ENCODE measurements at regions not wholly inside any gene's neighbourhood (a gene's known extent, or its start where the extent isn't known, plus 50 kb on each side); places are given as distances from the start of the nearest gene placed in this dataset.

DNA sequence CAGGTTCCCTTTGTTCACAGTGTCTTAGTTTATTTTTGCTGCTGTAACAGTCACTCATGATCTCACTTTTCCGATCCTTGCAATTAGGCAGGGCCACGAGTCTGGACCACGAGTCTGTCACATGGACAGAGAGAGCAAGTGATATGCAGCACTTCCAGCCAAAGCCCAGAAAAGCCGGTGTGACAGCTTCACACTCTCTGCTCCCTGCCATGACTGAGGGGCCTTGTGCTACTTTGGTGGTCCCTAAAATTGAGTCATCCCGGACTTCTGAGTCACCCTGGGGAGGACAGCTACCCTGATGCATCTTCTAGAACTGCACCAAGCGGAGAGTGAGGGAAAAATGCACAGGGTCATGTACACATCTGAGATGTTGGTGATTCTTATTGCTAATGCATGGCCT, 179.6 kb downstream of the EFNB2 start:
- Histone ChIP-seq H3K4me1 (no peaks in the 10 kb centered on the region), H3K27me3 (no peaks in the 10 kb centered on the region), H3K36me3 (replicated peaks in 1 of 2; ENCODE audit: insufficient read depth in 1 of 2, low read depth in 2 of 2) (no peaks in the 10 kb centered on the region), H3K9me3 (no peaks in the 10 kb centered on the region), H3K4me3 (no peak overlapping the region), H3K27ac (no peak overlapping the region)
- DNase-seq (no peak), ATAC-seq (no peak)
- TF ChIP-seq, protein P1, sequence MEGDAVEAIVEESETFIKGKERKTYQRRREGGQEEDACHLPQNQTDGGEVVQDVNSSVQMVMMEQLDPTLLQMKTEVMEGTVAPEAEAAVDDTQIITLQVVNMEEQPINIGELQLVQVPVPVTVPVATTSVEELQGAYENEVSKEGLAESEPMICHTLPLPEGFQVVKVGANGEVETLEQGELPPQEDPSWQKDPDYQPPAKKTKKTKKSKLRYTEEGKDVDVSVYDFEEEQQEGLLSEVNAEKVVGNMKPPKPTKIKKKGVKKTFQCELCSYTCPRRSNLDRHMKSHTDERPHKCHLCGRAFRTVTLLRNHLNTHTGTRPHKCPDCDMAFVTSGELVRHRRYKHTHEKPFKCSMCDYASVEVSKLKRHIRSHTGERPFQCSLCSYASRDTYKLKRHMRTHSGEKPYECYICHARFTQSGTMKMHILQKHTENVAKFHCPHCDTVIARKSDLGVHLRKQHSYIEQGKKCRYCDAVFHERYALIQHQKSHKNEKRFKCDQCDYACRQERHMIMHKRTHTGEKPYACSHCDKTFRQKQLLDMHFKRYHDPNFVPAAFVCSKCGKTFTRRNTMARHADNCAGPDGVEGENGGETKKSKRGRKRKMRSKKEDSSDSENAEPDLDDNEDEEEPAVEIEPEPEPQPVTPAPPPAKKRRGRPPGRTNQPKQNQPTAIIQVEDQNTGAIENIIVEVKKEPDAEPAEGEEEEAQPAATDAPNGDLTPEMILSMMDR (IDR thresholded peaks at IDR 0.05), result no peak
- no peak for TF ChIP-seq POLR2A (IDR thresholded peaks at IDR 0.05)
- WGBS, 2 donors, result 77 to 79% methylated on average over 6 of the region's 6 CpGs
- intact Hi-C loops (cut with DNase I), result no loop called here

DNA sequence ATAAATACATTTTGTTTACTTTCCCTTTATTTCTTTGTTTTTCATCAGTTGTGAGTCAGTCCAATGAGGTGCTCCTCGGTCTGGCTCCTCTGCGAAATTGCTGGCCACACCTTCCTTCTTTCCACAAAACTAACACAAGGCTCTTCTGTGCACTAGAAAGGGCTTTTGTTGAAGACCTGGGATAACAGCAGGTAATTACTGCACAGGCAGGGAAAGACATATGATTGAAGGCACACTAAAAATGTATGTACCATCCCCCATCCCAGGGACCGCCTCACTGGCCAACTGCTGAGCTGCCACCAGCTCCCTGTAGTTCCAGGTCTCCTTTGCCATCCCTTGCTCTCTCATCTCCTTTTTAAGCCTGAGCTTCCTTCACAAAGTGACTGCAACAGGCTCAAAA, 180.5 kb downstream of the EFNB2 start:
- DNase-seq, result no peak

DNA sequence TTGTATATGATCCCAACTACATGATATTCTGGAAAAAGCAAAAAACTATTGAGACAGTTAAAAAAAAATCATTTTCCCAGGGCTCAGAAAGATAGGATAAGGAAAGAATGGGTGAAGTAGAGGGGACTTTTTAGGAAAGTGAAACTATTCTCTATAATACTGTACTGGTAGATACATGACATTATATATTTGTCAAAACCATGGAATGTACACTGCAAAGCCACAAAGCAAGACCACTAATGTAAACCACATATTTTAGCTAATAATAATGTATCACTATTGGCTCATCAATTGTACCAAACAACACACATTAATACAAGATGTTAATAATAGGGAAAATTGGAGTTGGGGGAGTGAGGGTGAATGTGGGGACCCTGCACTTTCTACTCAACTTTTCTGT, 182.6 kb downstream of the EFNB2 start:
- intact Hi-C loops (cut with DNase I), result no loop called here
- no peak for TF ChIP-seq POLR2A (IDR thresholded peaks at IDR 0.05)
- TF ChIP-seq, protein P1 (IDR thresholded peaks at IDR 0.05), result no peak
- no peak overlapping the region for H3K4me3 ChIP-seq

More for the DNA sequence above, 180.5 kb downstream of the EFNB2 start:
- no peaks in the 10 kb centered on the region for H3K36me3 ChIP-seq (replicated peaks in 1 of 2; ENCODE audit: insufficient read depth in 1 of 2, low read depth in 2 of 2)
- intact Hi-C loops (cut with DNase I), result no loop called here
- H3K9me3 ChIP-seq, result no peaks in the 10 kb centered on the region
- ATAC-seq, result no peak
- no peaks in the 10 kb centered on the region for H3K27me3 ChIP-seq
- no peaks in the 10 kb centered on the region for H3K4me1 ChIP-seq
- no peak overlapping the region for H3K4me3 ChIP-seq
- no peak for TF ChIP-seq POLR2A (IDR thresholded peaks at IDR 0.05)
- TF ChIP-seq, protein P1 (IDR thresholded peaks at IDR 0.05), result no peak
- 55 to 59% methylated on average over 3 of the region's 3 CpGs for WGBS, 2 donors
- no peak overlapping the region for H3K27ac ChIP-seq

GRCh38 chr13:106351251-106351650, 184.2 kb downstream of the EFNB2 start:
- DNase-seq, result no peak
- peaks cover 10% of the 10 kb centered on the region for H3K4me1 ChIP-seq
- intact Hi-C loops (cut with DNase I), result no loop called here
- H3K27me3 ChIP-seq, result peaks cover 0 to 18% of the 10 kb centered on the region in 2 donors
- no peak overlapping the region for H3K27ac ChIP-seq
- no peaks in the 10 kb centered on the region for H3K36me3 ChIP-seq (replicated peaks in 1 of 2; ENCODE audit: insufficient read depth in 1 of 2, low read depth in 2 of 2)
- ATAC-seq, result no peak
- no peak overlapping the region for H3K4me3 ChIP-seq
- no peaks in the 10 kb centered on the region for H3K9me3 ChIP-seq
- TF ChIP-seq, protein P1 (IDR thresholded peaks at IDR 0.05), result no peak
- TF ChIP-seq POLR2A (IDR thresholded peaks at IDR 0.05), result no peak
- WGBS, 2 donors, result 47 to 48% methylated on average over 5 of the region's 5 CpGs

More for the DNA sequence above, 182.6 kb downstream of the EFNB2 start:
- Histone ChIP-seq H3K4me1 (peaks cover 10% of the 10 kb centered on the region), H3K36me3 (replicated peaks in 1 of 2; ENCODE audit: insufficient read depth in 1 of 2, low read depth in 2 of 2) (no peaks in the 10 kb centered on the region), H3K9me3 (no peaks in the 10 kb centered on the region), H3K27me3 (peaks cover 0 to 12% of the 10 kb centered on the region in 2 donors), H3K27ac (no peak overlapping the region)
- ATAC-seq, result no peak
- no peak for DNase-seq

DNA sequence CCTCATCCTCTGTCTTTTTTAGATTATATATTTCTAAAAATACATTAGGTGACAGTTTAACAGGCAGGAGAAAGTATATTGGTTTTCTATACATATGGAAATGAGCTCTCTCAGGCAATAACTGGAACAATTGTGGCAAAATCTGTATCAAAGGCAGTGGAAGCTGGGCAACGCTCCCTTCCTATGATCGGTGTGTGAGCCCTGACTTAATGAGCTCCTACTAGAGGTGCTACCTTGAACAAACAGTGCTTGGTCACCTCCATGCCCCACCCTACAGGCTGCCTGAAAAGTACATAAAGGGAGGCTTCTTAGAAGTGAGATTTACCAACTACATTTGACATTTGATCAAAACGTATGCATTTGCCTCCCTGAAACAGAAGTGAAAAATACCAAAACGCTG, 185.3 kb downstream of the EFNB2 start:
- no peak overlapping the region for H3K27ac ChIP-seq
- H3K4me1 ChIP-seq, result peaks cover 10% of the 10 kb centered on the region
- H3K4me3 ChIP-seq, result no peak overlapping the region
- no peaks in the 10 kb centered on the region for H3K9me3 ChIP-seq
- H3K36me3 ChIP-seq (replicated peaks in 1 of 2; ENCODE audit: insufficient read depth in 1 of 2, low read depth in 2 of 2), result no peaks in the 10 kb centered on the region
- WGBS, 2 donors, result 35 to 36% methylated on average over 4 of the region's 4 CpGs
- peaks cover 0 to 18% of the 10 kb centered on the region in 2 donors for H3K27me3 ChIP-seq
- ATAC-seq (no peak), DNase-seq (no peak)
- TF ChIP-seq, protein P1 (IDR thresholded peaks at IDR 0.05), result no peak
- no peak for TF ChIP-seq POLR2A (IDR thresholded peaks at IDR 0.05)
- intact Hi-C loops (cut with DNase I), result no loop called here
